ENCODE measurements at regions not wholly inside any gene's neighbourhood (a gene's known extent, or its start where the extent isn't known, plus 50 kb on each side); places are given as distances from the start of the nearest gene placed in this dataset.

DNA sequence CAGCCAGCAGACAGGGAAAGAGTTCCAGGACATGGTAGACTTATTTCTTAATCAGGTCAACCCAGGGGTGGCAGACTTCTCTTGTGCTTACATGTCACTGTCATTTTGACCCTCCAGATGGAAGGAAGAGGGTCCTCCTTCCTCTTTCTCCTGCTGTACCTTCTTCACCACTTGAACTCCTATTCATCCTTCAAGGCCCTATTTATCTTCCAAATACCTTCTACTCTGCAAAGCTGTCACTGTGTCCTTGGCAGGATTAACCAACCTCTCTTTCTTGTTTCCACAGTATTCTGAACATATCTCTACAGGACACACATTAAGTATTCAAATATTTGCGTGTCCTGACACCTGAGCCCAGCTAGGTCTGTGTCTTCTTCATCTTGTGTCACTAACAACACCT lies 163.1 kb downstream of the DICER1 start:
- no peak for DNase-seq

- DNase-seq = no peak
Measured at GRCh38 chr14:94992046-94992445, 165.3 kb downstream of the DICER1 start.

GRCh38 chr14:94989946-94990345 lies 167.4 kb downstream of the DICER1 start:
- DNase-seq = no peak

DNA sequence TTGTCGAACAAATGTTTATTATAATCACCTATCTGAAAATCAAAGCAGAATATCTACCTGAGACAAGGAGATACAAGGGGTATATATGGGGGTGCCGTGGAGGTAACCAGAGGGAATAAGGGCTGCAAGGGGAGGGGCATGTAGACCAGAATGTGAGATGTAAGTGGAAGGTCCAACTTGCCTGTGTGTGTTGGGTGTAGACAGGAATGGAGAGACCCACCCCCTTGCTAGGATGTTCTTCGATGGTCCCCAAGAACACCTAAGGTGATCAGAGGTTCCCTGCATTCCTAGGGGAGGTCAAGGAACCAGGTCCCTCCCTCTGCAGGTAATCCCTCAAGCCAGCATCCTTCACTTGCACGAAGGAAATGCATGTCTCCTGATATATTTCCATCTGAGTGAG lies 167.9 kb downstream of the DICER1 start:
- no peak for DNase-seq

DNA sequence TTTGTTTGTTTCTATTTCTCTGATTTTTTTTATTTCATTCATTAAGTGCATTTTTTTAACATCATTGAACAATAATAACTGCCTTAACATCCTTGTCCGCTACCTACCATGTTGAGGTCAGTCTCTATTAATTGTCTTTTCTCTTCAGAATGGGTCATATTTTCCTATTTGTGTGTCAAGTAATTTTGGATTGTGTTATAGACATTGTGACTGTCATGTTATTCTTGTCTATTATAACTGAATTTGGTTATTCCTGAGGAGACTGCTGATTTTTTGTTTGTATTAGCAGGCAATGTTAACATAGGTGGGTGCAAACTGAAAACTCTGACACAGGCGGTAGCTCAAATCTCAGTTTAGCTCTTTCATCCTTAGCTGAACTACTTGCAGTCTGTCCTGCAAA lies 169.9 kb downstream of the DICER1 start:
- DNase-seq = no peak

DNA sequence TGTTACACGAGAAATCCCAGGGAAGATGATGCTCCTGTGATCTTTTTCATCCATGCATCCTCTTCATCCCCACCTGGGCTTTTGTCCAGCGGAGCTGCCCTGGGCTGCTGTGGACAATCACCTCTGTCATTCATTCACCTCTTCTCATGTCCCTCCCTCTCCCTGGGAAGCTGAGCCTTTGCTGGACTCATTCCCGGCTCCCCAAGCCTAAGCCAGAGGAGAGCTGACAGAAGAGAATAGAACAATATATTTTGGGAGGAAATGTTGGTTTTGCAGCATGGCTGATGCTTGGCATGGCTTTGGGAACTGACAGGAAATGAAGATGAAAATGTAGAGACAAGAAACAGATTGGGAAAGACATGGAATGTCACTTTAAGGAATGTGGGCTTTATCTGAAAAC lies 177.4 kb downstream of the DICER1 start:
- no peak for DNase-seq

DNA sequence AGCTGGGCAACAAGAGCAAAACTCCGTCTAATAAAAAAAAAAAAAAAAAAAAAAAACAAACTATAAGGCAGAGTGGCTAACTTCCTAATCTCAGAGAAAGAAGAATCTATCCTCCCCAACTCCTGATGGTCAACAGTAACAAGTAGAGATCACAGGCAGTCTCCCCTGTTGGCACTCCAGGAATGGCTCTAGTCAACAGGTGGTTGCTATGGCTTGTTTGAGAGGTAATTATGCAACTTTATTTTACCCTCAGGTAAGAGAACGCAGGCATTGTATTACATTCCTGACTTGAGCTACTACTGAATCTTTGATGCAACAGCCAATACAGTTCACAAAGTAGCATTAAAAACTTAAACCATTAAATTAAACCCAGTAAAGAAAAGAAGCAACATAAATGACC lies 180.3 kb downstream of the DICER1 start:
- no peak for DNase-seq

DNA sequence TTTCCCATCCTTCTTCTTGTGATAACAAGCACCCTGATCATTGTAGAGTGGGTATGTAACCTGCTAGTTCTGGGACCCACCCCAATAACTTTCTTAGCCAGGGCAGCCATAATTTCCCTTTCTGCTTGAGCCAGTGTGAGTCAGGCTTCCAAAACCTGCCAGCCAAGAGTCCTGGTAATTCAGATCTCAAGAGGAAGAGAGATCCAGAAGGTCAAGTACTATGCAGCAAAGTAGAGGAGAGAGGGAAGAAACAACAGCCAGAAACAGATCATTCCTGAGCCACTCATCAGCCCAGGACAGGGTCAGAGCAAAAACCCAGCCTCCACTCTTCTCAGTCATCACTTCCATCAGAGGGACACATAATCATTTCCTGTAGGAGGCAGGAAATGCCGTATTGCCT lies 182.0 kb downstream of the DICER1 start:
- DNase-seq = no peak

DNA sequence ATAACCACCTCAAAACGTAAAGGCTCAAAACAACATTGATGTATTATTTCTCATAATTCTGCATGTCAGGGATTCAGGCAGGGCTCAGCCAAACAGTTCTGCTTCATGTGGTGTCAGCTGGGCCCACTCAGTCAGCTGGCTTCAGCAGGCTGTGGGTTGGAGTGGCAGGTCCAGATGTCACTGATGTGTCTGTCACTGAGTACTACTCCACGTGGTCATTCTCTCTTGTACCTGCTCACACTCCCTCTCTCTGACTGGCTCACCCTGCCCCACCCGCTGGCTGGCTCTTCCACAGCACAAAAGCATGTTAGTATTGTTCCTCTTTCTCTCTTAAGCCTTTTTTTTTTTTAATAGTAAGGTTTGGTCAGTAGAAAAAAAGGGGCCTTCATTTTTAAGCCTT lies 182.4 kb downstream of the DICER1 start:
- DNase-seq = no peak

- DNase-seq = no peak
Measured at GRCh38 chr14:94974422-94974821, 182.9 kb downstream of the DICER1 start.

DNA sequence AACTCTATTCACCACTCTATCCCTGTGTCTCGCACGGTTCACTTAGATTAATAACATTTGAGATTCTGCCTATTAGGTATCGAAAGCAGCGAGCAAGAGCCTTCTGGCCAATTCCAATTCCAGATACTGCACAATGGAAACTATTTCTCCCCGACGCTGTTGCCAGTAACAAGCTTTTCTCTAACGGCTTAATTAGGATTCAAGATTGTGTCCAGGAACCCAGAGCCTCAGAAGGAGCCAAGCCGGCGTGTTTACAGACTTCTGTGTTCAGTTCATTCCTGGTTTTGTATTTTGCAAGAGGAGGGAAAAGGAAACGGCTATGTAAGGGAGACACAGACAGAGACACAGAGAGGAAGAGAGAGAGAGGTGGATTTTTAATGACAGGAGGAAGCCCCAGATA lies 185.6 kb downstream of the DICER1 start:
- DNase-seq = no peak

DNA sequence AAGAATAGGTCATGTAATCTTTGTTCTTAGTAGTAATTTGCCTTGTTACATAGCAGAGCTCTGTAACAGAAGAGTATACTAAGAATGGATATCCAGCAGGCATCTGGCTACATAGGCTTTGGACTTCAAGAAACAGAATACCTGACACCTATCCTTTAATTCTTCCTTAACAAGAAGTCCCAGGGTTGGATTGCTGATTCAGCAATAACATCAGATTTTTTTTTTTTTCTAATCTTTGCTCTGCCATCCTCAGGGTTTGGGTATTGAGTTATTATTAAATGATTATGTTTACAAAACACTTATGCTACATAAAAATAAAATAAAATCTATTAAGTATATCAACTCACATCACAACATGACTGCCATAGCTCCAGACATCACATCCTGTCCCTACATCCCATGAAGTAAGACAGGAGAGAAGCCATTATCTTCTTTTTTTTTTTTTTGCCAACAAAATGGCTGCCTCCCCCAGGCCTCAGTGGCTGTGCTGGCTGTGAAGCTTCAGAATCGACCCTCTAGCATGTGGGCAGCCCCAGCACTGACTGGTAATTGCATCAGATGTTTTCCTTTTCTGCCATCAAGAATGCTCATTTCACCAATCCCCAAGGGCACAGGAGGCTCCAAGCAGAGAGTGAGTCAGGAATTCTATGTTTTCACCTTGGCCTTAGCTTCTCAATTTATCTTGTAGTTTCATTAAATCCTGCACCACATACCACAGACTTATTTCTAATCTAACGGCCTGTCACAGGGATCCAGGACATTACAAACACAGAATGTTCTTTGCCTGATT lies 186.2 kb downstream of the DICER1 start:
- DNase-seq = no peak

DNA sequence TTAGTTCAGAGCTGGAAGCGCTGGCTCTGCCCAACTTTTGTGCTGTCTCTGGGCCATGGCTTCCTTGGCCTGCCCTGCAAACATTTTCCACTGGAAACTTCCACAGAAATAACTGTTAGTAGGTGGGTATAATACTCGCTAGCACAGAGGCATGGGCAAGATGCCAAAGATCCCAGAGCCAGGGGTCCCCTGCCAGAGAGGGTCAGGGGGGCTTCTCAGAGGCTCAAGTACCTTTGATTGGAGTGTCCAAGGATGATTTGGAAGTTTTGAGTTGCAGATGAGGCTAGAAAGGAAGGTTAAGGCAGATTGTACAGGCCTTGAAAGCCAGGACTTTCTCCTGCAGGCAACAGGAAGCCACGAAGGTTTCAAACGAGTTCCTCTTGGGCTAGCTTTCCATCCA lies 187.6 kb downstream of the DICER1 start:
- DNase-seq = no peak

- no peak for DNase-seq
Measured at GRCh38 chr14:94966868-94967267, 190.5 kb downstream of the DICER1 start.

DNA sequence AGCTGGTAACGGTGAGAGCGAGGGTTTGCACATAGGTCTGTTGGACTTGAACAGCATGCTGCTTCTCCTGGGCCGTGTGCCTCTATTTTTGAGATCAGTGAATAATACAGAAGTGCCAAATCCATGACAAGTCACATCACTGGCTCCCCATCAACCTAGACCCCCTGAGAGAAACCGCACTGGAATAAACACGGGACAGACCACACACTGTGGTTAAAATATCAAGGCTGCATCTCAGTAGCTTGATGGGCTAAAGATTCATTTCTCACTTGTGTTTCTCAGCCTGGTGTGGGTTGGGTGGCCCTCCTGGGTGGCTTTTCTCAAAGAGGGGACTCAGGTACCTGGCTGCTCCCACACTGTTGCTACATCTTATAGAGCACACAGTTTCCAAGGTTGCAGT lies 191.0 kb downstream of the DICER1 start:
- no peak for DNase-seq

DNA sequence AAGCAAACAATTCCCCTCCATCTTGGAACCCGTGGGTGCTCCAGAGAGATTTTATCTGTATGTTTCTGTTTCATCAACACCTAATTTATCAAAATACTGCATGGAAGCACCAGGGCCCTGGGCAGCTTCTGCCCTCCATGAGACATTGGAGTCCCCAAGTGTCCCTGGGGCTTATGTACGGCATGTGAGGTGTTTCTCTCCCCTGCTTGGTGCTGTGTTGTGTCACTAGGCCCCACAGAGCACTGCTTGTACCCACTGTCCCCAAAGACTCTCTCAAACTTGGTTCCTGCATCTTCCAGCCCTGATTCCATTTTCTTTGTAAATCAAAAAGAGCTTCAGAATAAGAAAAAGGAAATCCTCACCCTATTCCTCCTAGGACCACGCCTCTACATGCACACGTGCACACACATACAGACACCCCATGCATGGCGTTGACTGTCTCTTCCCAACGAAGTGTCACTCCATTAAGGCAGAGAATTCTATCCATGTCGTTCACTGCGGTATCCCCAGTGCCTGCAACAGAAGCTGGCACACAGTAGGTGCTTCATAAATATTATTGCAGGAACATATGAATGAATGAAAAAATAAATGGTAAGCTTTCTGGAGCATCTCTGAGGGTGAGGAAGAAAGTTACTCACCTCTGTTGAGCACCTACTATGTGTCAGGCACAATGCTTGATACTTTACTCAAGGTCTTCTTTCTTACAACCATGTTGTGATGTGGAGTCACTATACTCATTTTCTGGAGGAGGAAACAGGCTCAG lies 191.6 kb downstream of the DICER1 start:
- no peak for DNase-seq

- no peak for DNase-seq
Measured at GRCh38 chr14:94964931-94965330, 192.4 kb downstream of the DICER1 start.

DNA sequence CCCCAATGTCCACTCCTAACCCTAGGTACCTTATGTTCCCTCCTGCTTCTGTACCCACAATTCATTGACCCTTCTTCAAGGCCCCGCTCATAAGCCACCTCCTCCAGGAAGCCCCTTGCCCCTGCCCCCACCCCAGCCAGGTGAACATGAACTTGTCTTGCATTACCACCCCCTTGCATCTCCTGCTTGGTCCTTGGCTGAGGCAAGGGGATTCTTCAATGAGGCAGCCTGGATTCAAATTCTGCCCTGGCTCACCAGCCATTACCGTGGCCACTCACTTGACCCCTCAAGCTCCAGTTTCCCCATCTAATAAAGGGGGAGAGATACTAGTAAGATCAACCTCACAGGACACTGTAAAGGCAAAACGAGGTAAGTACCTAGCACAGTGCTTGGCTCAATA lies 193.1 kb downstream of the DICER1 start:
- DNase-seq = no peak

- DNase-seq = no peak
Measured at GRCh38 chr14:94963051-94963450, 193.1 kb upstream of the GSC start.

GRCh38 chr14:94962166-94962575 lies 192.3 kb upstream of the GSC start:
- no peak for DNase-seq

- no peak for DNase-seq
Measured at GRCh38 chr14:94961386-94962165, 191.7 kb upstream of the GSC start.

- no peak for DNase-seq
Measured at GRCh38 chr14:94960285-94961001, 190.5 kb upstream of the GSC start.

All from OCI-M1 (cell line).